ENCODE measurements at regions not wholly inside any gene's neighbourhood (a gene's known extent, or its start where the extent isn't known, plus 50 kb on each side); places are given as distances from the start of the nearest gene placed in this dataset.

DNA sequence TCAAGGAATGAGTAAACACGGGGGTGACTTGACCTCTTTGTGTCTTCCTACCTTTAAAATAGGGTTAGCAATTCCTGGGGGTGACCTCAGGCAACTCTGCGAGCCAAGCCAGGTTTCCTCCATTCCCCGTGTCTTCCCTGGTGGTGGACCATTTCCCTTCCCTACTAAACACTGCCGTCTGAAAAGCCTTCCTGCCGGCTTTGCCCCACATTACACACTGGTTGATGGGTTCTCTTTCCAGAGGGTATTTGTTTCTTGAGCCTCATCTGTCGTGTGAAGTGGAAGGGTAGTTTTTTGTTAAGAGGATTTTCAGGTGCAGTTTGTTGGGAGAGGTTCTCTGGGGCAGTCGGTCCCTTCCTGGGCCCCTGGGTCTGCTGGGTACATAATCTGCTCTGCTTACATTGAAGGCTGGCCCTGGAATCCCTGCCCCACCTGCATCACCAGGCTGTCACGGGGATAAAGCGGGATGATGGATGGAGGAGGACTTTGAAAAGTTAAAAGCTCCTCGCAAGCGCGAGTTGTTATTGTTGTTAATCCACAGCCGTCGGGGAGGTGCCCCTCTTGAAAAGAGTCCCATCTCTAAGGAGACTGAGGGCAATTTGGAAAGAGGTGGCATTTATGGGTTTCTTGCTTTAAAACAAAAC lies 175.4 kb upstream of the SPRED2 start:
- no peak overlapping the region for H3K4me2 ChIP-seq (ENCODE audit: insufficient read depth, low read length)
- peaks cover 12% of the 10 kb centered on the region for H3K27me3 ChIP-seq (ENCODE audit: insufficient read depth, low read length, poor library complexity)
- no peaks in the 10 kb centered on the region for H3K4me1 ChIP-seq (ENCODE audit: insufficient read depth, low read length)
- H3K36me3 ChIP-seq (ENCODE audit: insufficient read depth, low read length), result no peaks in the 10 kb centered on the region
- H3K4me3 ChIP-seq (ENCODE audit: low read depth in 1 of 2, low read length in 2 of 2), result no peak overlapping the region
- no peak overlapping the region for H3K27ac ChIP-seq (ENCODE audit: low read length)
- no peak for ATAC-seq (ENCODE audit: insufficient read depth, low read depth)
- H3K9me3 ChIP-seq (ENCODE audit: insufficient read depth, low read length, severe bottlenecking), result no peaks in the 10 kb centered on the region
- H4K20me1 ChIP-seq (ENCODE audit: insufficient read depth, low read length), result no peaks in the 10 kb centered on the region
- TF ChIP-seq EZH2 (IDR thresholded peaks at IDR 0.05; ENCODE audit: borderline replicate concordance, low read depth, low read length, severe bottlenecking) (no peak), CTCF (IDR thresholded peaks at IDR 0.05; ENCODE audit: borderline replicate concordance, extremely low read depth, low read length, poor library complexity, severe bottlenecking) (no peak)
- H3K79me2 ChIP-seq (ENCODE audit: insufficient read depth, low read length), result no peaks in the 10 kb centered on the region
- no peak for DNase-seq
- no peak overlapping the region for H2AFZ ChIP-seq (ENCODE audit: low read depth, low read length)
- no peak overlapping the region for H3K9ac ChIP-seq (ENCODE audit: low read depth, low read length)

GRCh38 chr2:65605743-65606058 lies 173.3 kb upstream of the SPRED2 start:
- Histone ChIP-seq H3K9me3 (ENCODE audit: insufficient read depth, low read length, severe bottlenecking) (no peaks in the 10 kb centered on the region), H3K4me3 (ENCODE audit: low read depth in 1 of 2, low read length in 2 of 2) (no peak overlapping the region), H3K27ac (ENCODE audit: low read length) (no peak overlapping the region), H3K36me3 (ENCODE audit: insufficient read depth, low read length) (no peaks in the 10 kb centered on the region), H4K20me1 (ENCODE audit: insufficient read depth, low read length) (no peaks in the 10 kb centered on the region), H3K4me1 (ENCODE audit: insufficient read depth, low read length) (no peaks in the 10 kb centered on the region), H3K4me2 (ENCODE audit: insufficient read depth, low read length) (no peak overlapping the region), H3K27me3 (ENCODE audit: insufficient read depth, low read length, poor library complexity) (peaks cover 11% of the 10 kb centered on the region), H3K79me2 (ENCODE audit: insufficient read depth, low read length) (no peaks in the 10 kb centered on the region), H2AFZ (ENCODE audit: low read depth, low read length) (no peak overlapping the region), H3K9ac (ENCODE audit: low read depth, low read length) (no peak overlapping the region)
- no peak for TF ChIP-seq CTCF (IDR thresholded peaks at IDR 0.05; ENCODE audit: borderline replicate concordance, extremely low read depth, low read length, poor library complexity, severe bottlenecking)
- TF ChIP-seq EZH2 (IDR thresholded peaks at IDR 0.05; ENCODE audit: borderline replicate concordance, low read depth, low read length, severe bottlenecking), result no peak
- no peak for DNase-seq
- no peak for ATAC-seq (ENCODE audit: insufficient read depth, low read depth)

- Histone ChIP-seq H3K27me3 (ENCODE audit: insufficient read depth, low read length, poor library complexity) (peaks cover 11% of the 10 kb centered on the region), H3K79me2 (ENCODE audit: insufficient read depth, low read length) (no peaks in the 10 kb centered on the region), H3K9me3 (ENCODE audit: insufficient read depth, low read length, severe bottlenecking) (no peaks in the 10 kb centered on the region), H3K27ac (ENCODE audit: low read length) (no peak overlapping the region), H3K4me2 (ENCODE audit: insufficient read depth, low read length) (no peak overlapping the region), H3K36me3 (ENCODE audit: insufficient read depth, low read length) (no peaks in the 10 kb centered on the region), H2AFZ (ENCODE audit: low read depth, low read length) (no peak overlapping the region), H3K4me3 (ENCODE audit: low read depth in 1 of 2, low read length in 2 of 2) (no peak overlapping the region), H3K4me1 (ENCODE audit: insufficient read depth, low read length) (no peaks in the 10 kb centered on the region), H3K9ac (ENCODE audit: low read depth, low read length) (no peak overlapping the region), H4K20me1 (ENCODE audit: insufficient read depth, low read length) (no peaks in the 10 kb centered on the region)
- DNase-seq (no peak), ATAC-seq (ENCODE audit: insufficient read depth, low read depth) (no peak)
- TF ChIP-seq CTCF (IDR thresholded peaks at IDR 0.05; ENCODE audit: borderline replicate concordance, extremely low read depth, low read length, poor library complexity, severe bottlenecking) (no peak), EZH2 (IDR thresholded peaks at IDR 0.05; ENCODE audit: borderline replicate concordance, low read depth, low read length, severe bottlenecking) (no peak)
Measured at GRCh38 chr2:65605058-65605742, 172.8 kb upstream of the SPRED2 start.
